Kidney (tissue), 13 donors: ENCODE measurements at regions not wholly inside any gene's neighbourhood (a gene's known extent, or its start where the extent isn't known, plus 50 kb on each side); places are given as distances from the start of the nearest gene placed in this dataset.

Experiments
- DNase-seq, 5 donors: peaks; one replicate each; pipeline ENCODE4 v3.0.0-alpha.2; 2013 to 2020
- FAIRE-seq: peaks from 2 replicates; lab custom pipeline; 2012; peaks lifted over from hg19 to GRCh38; lab: Jason Lieb, UNC
- H3K27ac ChIP-seq, 2 donors: one replicate each; pipeline ENCODE4 v1.7.0; 2013; ENCODE audit warnings: low read depth in 2 of 2, low read length in 2 of 2, inconsistent platforms in 1 of 2
- H3K27me3 ChIP-seq: one replicate; pipeline ENCODE4 v1.7.1; 2013; ENCODE audit warnings: low read length, inconsistent platforms; ENCODE audit not compliant: control insufficient read depth, insufficient read depth
- H3K36me3 ChIP-seq, 3 donors: one replicate each; pipeline versions ENCODE4 v1.7.0 to v1.7.1; 2013; ENCODE audit warnings: low read length in 3 of 3, control low read depth in 1 of 3, inconsistent platforms in 1 of 3; ENCODE audit not compliant: insufficient read depth in 3 of 3, control insufficient read depth in 2 of 3
- H3K4me1 ChIP-seq, 3 donors: one replicate each; pipeline versions ENCODE4 v1.7.0 to v1.7.1; 2013; ENCODE audit warnings: low read length in 3 of 3, inconsistent platforms in 1 of 3, low read depth in 1 of 3; ENCODE audit not compliant: control insufficient read depth in 2 of 3, insufficient read depth in 2 of 3
- H3K4me3 ChIP-seq, 3 donors: one replicate each; pipeline versions ENCODE4 v1.7.0 to v1.8.1; 2013; ENCODE audit warnings: low read length in 3 of 3, control low read depth in 1 of 3, inconsistent platforms in 1 of 3
- H3K9ac ChIP-seq, 3 donors: one replicate each; pipeline versions ENCODE4 v1.7.0 to v1.7.1; 2013; ENCODE audit warnings: low read length in 3 of 3, control low read depth in 1 of 3, inconsistent platforms in 1 of 3
- H3K9me3 ChIP-seq, 3 donors: one replicate each; pipeline versions ENCODE4 v1.7.0 to v1.7.1; 2013; ENCODE audit warnings: low read length in 3 of 3, control low read depth in 1 of 3, inconsistent platforms in 1 of 3; ENCODE audit not compliant: control insufficient read depth in 2 of 3, insufficient read depth in 1 of 3
- intact Hi-C: fragments of 100-400 bp; cut with DNase I; formaldehyde crosslinking; loops from one replicate; pipeline ENCODE4 v1.11.1; 2022
- TF ChIP-seq, protein P1 (sequence below): IDR thresholded peaks from 3 replicates; pipeline ENCODE4 v1.5.1; 2012; ENCODE audit warnings: mild to moderate bottlenecking, moderate library complexity, borderline replicate concordance; ENCODE audit not compliant: insufficient read depth; ENCODE audit errors: extremely low read depth
- donor health status: control.
- donor health status: control.
- donor health status: control.
- donor health status: control.
- donor health status: control.
- donor health status: DM: yes; HTN: yes; CAD: no.
- donor health status: Normal renal cell carcinoma (clear cell type).

DNA sequence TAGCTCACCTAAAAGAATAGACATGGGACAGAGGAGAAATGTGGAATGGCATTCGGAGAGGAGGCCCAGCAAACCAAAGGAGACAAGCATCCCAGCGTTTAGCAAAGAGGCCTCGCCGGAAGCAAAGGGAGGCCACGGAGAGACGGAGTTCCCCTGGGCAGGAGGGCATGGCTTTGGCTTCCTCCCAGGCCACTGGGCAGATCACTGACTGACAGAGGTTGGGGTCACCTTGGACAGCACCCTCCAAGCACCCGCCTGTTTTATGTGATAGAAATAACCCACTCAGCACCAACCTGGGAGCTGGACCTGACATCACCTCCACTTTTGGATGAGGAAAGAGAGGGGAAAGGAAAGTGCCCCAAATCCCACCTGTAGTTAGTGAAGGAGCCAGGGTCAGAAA, 434.1 kb downstream of the BRD1 start:
- Histone ChIP-seq H3K4me3 (no peak overlapping the region), H3K27me3 (no peaks in the 10 kb centered on the region), H3K9me3 (no peaks in the 10 kb centered on the region), H3K27ac (no peak overlapping the region), H3K36me3 (no peaks in the 10 kb centered on the region), H3K9ac (no peak overlapping the region), H3K4me1 (no peaks in the 10 kb centered on the region)
- intact Hi-C loops: no loop called here
- FAIRE-seq (no peak), DNase-seq (no peak)
- TF ChIP-seq, protein P1, sequence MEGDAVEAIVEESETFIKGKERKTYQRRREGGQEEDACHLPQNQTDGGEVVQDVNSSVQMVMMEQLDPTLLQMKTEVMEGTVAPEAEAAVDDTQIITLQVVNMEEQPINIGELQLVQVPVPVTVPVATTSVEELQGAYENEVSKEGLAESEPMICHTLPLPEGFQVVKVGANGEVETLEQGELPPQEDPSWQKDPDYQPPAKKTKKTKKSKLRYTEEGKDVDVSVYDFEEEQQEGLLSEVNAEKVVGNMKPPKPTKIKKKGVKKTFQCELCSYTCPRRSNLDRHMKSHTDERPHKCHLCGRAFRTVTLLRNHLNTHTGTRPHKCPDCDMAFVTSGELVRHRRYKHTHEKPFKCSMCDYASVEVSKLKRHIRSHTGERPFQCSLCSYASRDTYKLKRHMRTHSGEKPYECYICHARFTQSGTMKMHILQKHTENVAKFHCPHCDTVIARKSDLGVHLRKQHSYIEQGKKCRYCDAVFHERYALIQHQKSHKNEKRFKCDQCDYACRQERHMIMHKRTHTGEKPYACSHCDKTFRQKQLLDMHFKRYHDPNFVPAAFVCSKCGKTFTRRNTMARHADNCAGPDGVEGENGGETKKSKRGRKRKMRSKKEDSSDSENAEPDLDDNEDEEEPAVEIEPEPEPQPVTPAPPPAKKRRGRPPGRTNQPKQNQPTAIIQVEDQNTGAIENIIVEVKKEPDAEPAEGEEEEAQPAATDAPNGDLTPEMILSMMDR: no peak

DNA sequence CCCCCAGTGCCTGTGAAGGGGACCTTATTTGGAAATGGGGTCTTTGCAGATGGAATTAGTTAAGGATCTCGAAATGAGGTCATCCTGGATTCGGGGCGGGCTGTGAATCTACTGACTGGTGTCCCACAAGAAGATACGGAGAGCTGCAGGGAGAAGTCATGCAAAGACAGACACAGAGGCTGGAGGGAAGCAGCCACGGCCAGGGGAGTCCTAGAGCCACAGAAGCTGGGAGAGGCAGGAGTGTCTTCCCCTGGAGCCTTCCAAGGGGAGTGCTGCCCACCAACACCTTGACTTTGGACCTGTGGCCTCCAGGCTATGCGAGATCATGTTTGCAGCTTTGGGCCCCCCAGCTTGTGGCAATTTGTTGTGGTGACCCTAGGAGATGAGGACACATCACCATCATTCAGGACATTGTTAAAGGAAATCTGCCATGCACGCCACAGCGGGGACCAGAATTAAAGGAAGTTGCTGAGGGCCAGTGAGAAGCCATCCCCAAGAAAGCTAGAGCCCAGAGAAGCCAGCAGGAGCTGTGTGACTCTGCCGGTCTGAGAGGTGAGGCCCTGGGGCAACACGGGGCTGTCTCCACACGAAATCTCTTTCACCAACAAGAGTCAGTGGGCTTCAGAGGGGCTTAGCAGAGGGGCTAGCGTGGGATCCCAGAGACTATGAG, 434.7 kb downstream of the BRD1 start:
- no peaks in the 10 kb centered on the region for H3K27me3 ChIP-seq
- no peak for DNase-seq
- intact Hi-C loops: no loop called here
- no peaks in the 10 kb centered on the region for H3K4me1 ChIP-seq
- H3K4me3 ChIP-seq: no peak overlapping the region
- H3K36me3 ChIP-seq: no peaks in the 10 kb centered on the region
- no peak for FAIRE-seq
- no peak overlapping the region for H3K9ac ChIP-seq
- H3K9me3 ChIP-seq: no peaks in the 10 kb centered on the region
- TF ChIP-seq, protein P1: no peak
- no peak overlapping the region for H3K27ac ChIP-seq

DNA sequence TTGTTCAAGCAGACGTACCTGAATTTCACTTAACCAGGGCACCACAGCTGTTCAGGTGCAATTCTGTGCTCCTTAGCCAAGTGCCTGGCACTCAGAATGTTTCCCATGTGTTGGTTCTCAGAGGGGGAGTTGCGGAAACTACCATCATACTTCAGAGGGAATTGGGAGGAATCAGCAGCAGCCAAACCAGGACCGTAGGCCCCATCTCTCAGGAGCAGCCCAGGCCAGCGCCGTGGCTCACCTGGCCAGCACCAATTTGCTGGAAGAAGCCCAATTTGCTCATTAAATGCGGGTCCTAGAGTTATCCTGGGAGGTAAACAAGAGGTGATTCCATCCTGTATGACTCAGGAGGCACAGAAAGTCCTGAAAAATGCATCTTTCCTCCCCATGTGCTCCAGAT, 435.4 kb downstream of the BRD1 start:
- Histone ChIP-seq H3K4me1 (no peaks in the 10 kb centered on the region), H3K27me3 (no peaks in the 10 kb centered on the region), H3K27ac (no peak overlapping the region), H3K9me3 (no peaks in the 10 kb centered on the region), H3K4me3 (no peak overlapping the region), H3K36me3 (no peaks in the 10 kb centered on the region), H3K9ac (no peak overlapping the region)
- FAIRE-seq: no peak
- TF ChIP-seq, protein P1: no peak
- intact Hi-C loops: no loop called here
- no peak for DNase-seq

DNA sequence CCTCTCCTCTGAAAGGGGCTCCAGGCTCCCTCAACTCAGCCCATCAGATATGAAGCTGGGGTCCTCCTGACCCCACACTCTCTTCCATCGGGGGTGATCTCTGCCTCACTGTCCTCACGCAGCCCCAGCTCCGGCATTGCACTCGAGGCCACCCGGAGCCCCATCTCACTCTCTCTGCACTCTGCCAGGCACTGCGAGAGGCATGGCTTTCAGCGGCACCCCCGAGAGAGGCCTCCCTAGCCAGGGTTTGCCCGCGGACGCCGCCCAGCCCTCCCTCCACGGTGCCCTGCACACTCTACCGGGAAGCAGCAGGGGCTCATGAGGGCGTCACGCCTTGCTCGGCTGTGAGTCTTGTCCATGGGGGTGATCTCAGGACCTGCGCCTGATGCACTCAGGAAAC, 436.2 kb downstream of the BRD1 start:
- H3K4me1 ChIP-seq: no peaks in the 10 kb centered on the region
- no peak overlapping the region for H3K4me3 ChIP-seq
- no peak for FAIRE-seq
- DNase-seq: no peak
- intact Hi-C loops: no loop called here
- no peak overlapping the region for H3K9ac ChIP-seq
- TF ChIP-seq, protein P1: no peak
- no peaks in the 10 kb centered on the region for H3K9me3 ChIP-seq
- H3K27ac ChIP-seq: no peak overlapping the region
- no peaks in the 10 kb centered on the region for H3K27me3 ChIP-seq
- H3K36me3 ChIP-seq: no peaks in the 10 kb centered on the region
